GM23338 (cell line): ENCODE measurements at regions not wholly inside any gene's neighbourhood (a gene's known extent, or its start where the extent isn't known, plus 50 kb on each side); places are given as distances from the start of the nearest gene placed in this dataset.

Source experiments
- ATAC-seq: fragments of 200-7000 bp; cut with Tn5 transposase; 3 replicates; pipeline ENCODE4 v1.9.1; 2020
- DNase-seq: peaks from one replicate; pipeline ENCODE4 v3.0.0-alpha.2; 2015; ENCODE audit warnings: low spot score
- H2AFZ ChIP-seq: fragments of 200-600 bp; sonication (generic); 2 replicates; pipeline ENCODE4 v1.8.0; 2016; ENCODE audit warnings: antibody characterized with exemption, mild to moderate bottlenecking, moderate library complexity
- H3F3A ChIP-seq: fragments of 200-600 bp; sonication (generic); replicated peaks from 2 replicates; pipeline ENCODE4 v1.8.0; 2017; ENCODE audit warnings: antibody characterized with exemption, mixed run types, low read depth
- H3K27ac ChIP-seq: fragments of 200-600 bp; sonication (generic); 2 replicates; pipeline ENCODE4 v1.6.1; 2016; ENCODE audit warnings: low read depth
- H3K27me3 ChIP-seq: fragments of 200-600 bp; sonication (generic); 2 replicates; pipeline ENCODE4 v1.8.0; 2016; ENCODE audit warnings: mild to moderate bottlenecking, mixed run types, moderate library complexity; ENCODE audit not compliant: insufficient read depth
- H3K36me3 ChIP-seq: fragments of 200-600 bp; sonication (generic); 2 replicates; pipeline ENCODE4 v1.8.0; 2016; ENCODE audit warnings: mild to moderate bottlenecking; ENCODE audit not compliant: insufficient read depth
- H3K4me1 ChIP-seq: fragments of 200-600 bp; sonication (generic); 2 replicates; pipeline ENCODE4 v1.8.0; 2016; ENCODE audit warnings: mild to moderate bottlenecking, moderate library complexity; ENCODE audit not compliant: insufficient read depth
- H3K4me2 ChIP-seq: fragments of 200-600 bp; sonication (generic); 2 replicates; pipeline ENCODE4 v1.7.1; 2017; ENCODE audit warnings: mixed run types
- H3K4me3 ChIP-seq: fragments of 200-600 bp; sonication (generic); 2 replicates; pipeline ENCODE4 v1.6.1; 2016; ENCODE audit warnings: mixed run types
- H3K79me2 ChIP-seq: fragments of 200-600 bp; sonication (generic); replicated peaks from 2 replicates; pipeline ENCODE4 v1.8.0; 2017; ENCODE audit warnings: mild to moderate bottlenecking; ENCODE audit not compliant: insufficient read depth
- H3K9me2 ChIP-seq: fragments of 200-600 bp; sonication (generic); 2 replicates; pipeline ENCODE4 v1.8.0; 2017; ENCODE audit not compliant: insufficient read depth
- H4K20me1 ChIP-seq: fragments of 200-600 bp; sonication (generic); replicated peaks from 2 replicates; pipeline ENCODE4 v1.8.0; 2017; ENCODE audit warnings: mild to moderate bottlenecking; ENCODE audit not compliant: insufficient read depth
- H3K27ac Mint-ChIP-seq: 2 replicates; pipeline ENCODE4 v1.8.0; 2020; ENCODE audit warnings: inconsistent platforms, mild to moderate bottlenecking, moderate library complexity, mixed read lengths
- H3K27me3 Mint-ChIP-seq: 3 replicates; pipeline ENCODE4 v1.8.0; 2022; ENCODE audit warnings: low read depth, mild to moderate bottlenecking, moderate library complexity, mixed read lengths, inconsistent platforms; ENCODE audit not compliant: insufficient read depth, poor library complexity
- H3K36me3 Mint-ChIP-seq: 3 replicates; pipeline ENCODE4 v1.8.0; 2021; ENCODE audit warnings: low read depth, mild to moderate bottlenecking, inconsistent platforms, moderate library complexity, mixed read lengths
- H3K4me1 Mint-ChIP-seq: 3 replicates; pipeline ENCODE4 v1.8.0; 2020; ENCODE audit warnings: mild to moderate bottlenecking, inconsistent platforms, mixed read lengths
- H3K4me3 Mint-ChIP-seq: 3 replicates; pipeline ENCODE4 v1.8.0; 2021; ENCODE audit warnings: moderate library complexity, mild to moderate bottlenecking, inconsistent platforms, mixed read lengths
- H3K9me3 Mint-ChIP-seq: 3 replicates; pipeline ENCODE4 v1.8.0; 2020; ENCODE audit warnings: moderate library complexity, mild to moderate bottlenecking, inconsistent platforms, mixed read lengths
- CREB1 ChIP-seq: fragments of 250-450 bp; sonication (Bioruptor Pico); IDR thresholded peaks from 2 replicates; pipeline ENCODE4 v1.5.0; 2020; ENCODE audit warnings: low read depth, mild to moderate bottlenecking, moderate library complexity
- CTCF ChIP-seq, 2 experiments: fragments of 200-600 bp in 1 of 2; sonication (generic) in 1 of 2; conservative IDR thresholded peaks; 2 replicates each; pipeline versions ENCODE4 v1.5.1 to v1.6.1; 2016 to 2017; ENCODE audit warnings: antibody characterized with exemption in 2 of 2, low read depth in 2 of 2, mild to moderate bottlenecking in 2 of 2, moderate library complexity in 1 of 2
- ETS1 ChIP-seq: IDR thresholded peaks from 2 replicates; pipeline ENCODE4 v1.6.1; 2016; ENCODE audit warnings: antibody characterized with exemption
- EZH2 ChIP-seq: fragments of 200-600 bp; sonication (generic); IDR thresholded peaks from one replicate; pipeline ENCODE4 v1.8.0; 2017; ENCODE audit warnings: antibody characterized with exemption, mild to moderate bottlenecking, low read depth; ENCODE audit not compliant: unreplicated experiment
- EZH2phosphoT487 ChIP-seq: fragments of 200-600 bp; sonication (generic); IDR thresholded peaks from one replicate; pipeline ENCODE4 v1.8.1; 2018; ENCODE audit warnings: antibody characterized with exemption; ENCODE audit not compliant: unreplicated experiment
- JUNB ChIP-seq: IDR thresholded peaks from one replicate; pipeline ENCODE4 v1.6.1; 2016; ENCODE audit warnings: antibody characterized with exemption; ENCODE audit not compliant: unreplicated experiment
- NANOG ChIP-seq: IDR thresholded peaks from 2 replicates; pipeline ENCODE4 v1.6.1; 2016; ENCODE audit warnings: antibody characterized with exemption, borderline replicate concordance
- POLR2AphosphoS5 ChIP-seq: IDR thresholded peaks from 2 replicates; pipeline ENCODE4 v1.6.1; 2016; ENCODE audit warnings: antibody characterized with exemption, low read depth
- STAT1 ChIP-seq: IDR thresholded peaks from one replicate; pipeline ENCODE4 v1.6.1; 2016; ENCODE audit warnings: antibody characterized with exemption; ENCODE audit not compliant: unreplicated experiment
- ZNF114 ChIP-seq: fragments of 250-450 bp; sonication (Bioruptor Pico); IDR thresholded peaks from 2 replicates; pipeline ENCODE4 v1.5.0; 2020; ENCODE audit warnings: mild to moderate bottlenecking, moderate library complexity

GRCh38 chr2:129319422-129319717 is 660.1 kb upstream of the RAB6C start:
- Histone ChIP-seq H3K27ac (no peak overlapping the region), H3K4me1 (no peaks in the 10 kb centered on the region), H3K4me2 (no peak overlapping the region), H3K9me2 (0 out of 2 replicates have a peak, but pooled peaks cover 3% of the 10 kb centered on the region), H3K4me3 (no peak overlapping the region), H3K36me3 (no peaks in the 10 kb centered on the region), H3K79me2 (no peaks in the 10 kb centered on the region), H2AFZ (0 out of 2 replicates have a peak overlapping the region, but pooled peaks have one; percentile 28), H3K27me3 (no peaks in the 10 kb centered on the region), H3F3A (no peaks in the 10 kb centered on the region), H4K20me1 (no peaks in the 10 kb centered on the region)
- H3K4me1 Mint-ChIP-seq, result no peaks in the 10 kb centered on the region; the same call in 2 of the 3 replicates
- H3K9me3 Mint-ChIP-seq, result peaks cover 5% of the 10 kb centered on the region
- H3K27me3 Mint-ChIP-seq, result peaks cover 8% of the 10 kb centered on the region
- ATAC-seq (no peak; the same call in 2 of the 3 replicates), DNase-seq (no peak)
- TF ChIP-seq EZH2phosphoT487 (no peak), NANOG (no peak), EZH2 (no peak), STAT1 (no peak), CREB1 (CRISPR knock-in tag) (no peak)
- no peak overlapping the region for H3K4me3 Mint-ChIP-seq
- peaks cover 4% of the 10 kb centered on the region; the same call in 1 of the 3 replicates for H3K36me3 Mint-ChIP-seq
- H3K27ac Mint-ChIP-seq, result no peak overlapping the region

- Mint-ChIP-seq H3K9me3 (peaks cover 5% of the 10 kb centered on the region), H3K27me3 (peaks cover 6% of the 10 kb centered on the region), H3K27ac (no peak overlapping the region), H3K4me3 (no peak overlapping the region), H3K36me3 (peaks cover 4% of the 10 kb centered on the region; the same call in 1 of the 3 replicates), H3K4me1 (no peaks in the 10 kb centered on the region; the same call in 2 of the 3 replicates)
- H4K20me1 ChIP-seq, result no peaks in the 10 kb centered on the region
- H3K4me1 ChIP-seq, result no peaks in the 10 kb centered on the region
- no peak overlapping the region for H3K27ac ChIP-seq
- 0 out of 2 replicates have a peak, but pooled peaks cover 3% of the 10 kb centered on the region for H3K9me2 ChIP-seq
- no peak overlapping the region for H3K4me3 ChIP-seq
- TF ChIP-seq EZH2 (no peak), POLR2AphosphoS5 (no peak)
- no peaks in the 10 kb centered on the region for H3K36me3 ChIP-seq
- no peaks in the 10 kb centered on the region for H3K27me3 ChIP-seq
- H3K4me2 ChIP-seq, result no peak overlapping the region
- ATAC-seq, result no peak
- no peak for DNase-seq
- H2AFZ ChIP-seq, result no peak overlapping the region
- no peaks in the 10 kb centered on the region for H3K79me2 ChIP-seq
- H3F3A ChIP-seq, result no peaks in the 10 kb centered on the region
Measured at GRCh38 chr2:129320288-129320687, 659.2 kb upstream of the RAB6C start.

GRCh38 chr2:129324349-129324748 is 655.1 kb upstream of the RAB6C start:
- H3K36me3 Mint-ChIP-seq, result no peaks in the 10 kb centered on the region
- H3K27me3 Mint-ChIP-seq, result peaks cover 10% of the 10 kb centered on the region
- TF ChIP-seq CTCF (conservative IDR thresholded peaks at IDR 0.05; ENCODE audit: low read depth in 2 of 2) (no peak), ETS1 (no peak), EZH2 (no peak), CREB1 (CRISPR knock-in tag) (no peak), ZNF114 (no peak), JUNB (no peak)
- H3K4me1 Mint-ChIP-seq, result no peaks in the 10 kb centered on the region; the same call in 2 of the 3 replicates
- no peaks in the 10 kb centered on the region for H3K4me1 ChIP-seq
- H3K4me3 Mint-ChIP-seq, result no peak overlapping the region
- H3K79me2 ChIP-seq, result no peaks in the 10 kb centered on the region
- ATAC-seq (no peak), DNase-seq (no peak)
- H3K27me3 ChIP-seq, result no peaks in the 10 kb centered on the region
- H3F3A ChIP-seq, result no peaks in the 10 kb centered on the region
- H3K4me3 ChIP-seq, result no peak overlapping the region
- H3K9me3 Mint-ChIP-seq, result peaks cover 8% of the 10 kb centered on the region; the same call in 2 of the 3 replicates
- no peak overlapping the region for H2AFZ ChIP-seq
- no peak overlapping the region for H3K27ac Mint-ChIP-seq
- no peak overlapping the region for H3K27ac ChIP-seq
- H3K4me2 ChIP-seq, result no peak overlapping the region
- no peaks in the 10 kb centered on the region for H4K20me1 ChIP-seq
- no peaks in the 10 kb centered on the region for H3K9me2 ChIP-seq
- H3K36me3 ChIP-seq, result no peaks in the 10 kb centered on the region
